T-helper 2 cell treated with Interferon-gamma antibody and Interleukin-4, amounts not matched to agents 5 μg/mL and 100 μg/mL, for 36 hours (primary cell): ENCODE measurements at regions not wholly inside any gene's neighbourhood (a gene's known extent, or its start where the extent isn't known, plus 50 kb on each side); places are given as distances from the start of the nearest gene placed in this dataset.

Experiments used
- DNase-seq: peaks from one replicate; pipeline ENCODE4 v3.0.0; 2021; ENCODE audit warnings: low spot score
- H3K27ac Mint-ChIP-seq: one replicate; pipeline ENCODE4 v1.8.0; 2021; ENCODE audit warnings: mild to moderate bottlenecking, mixed read lengths
- H3K27me3 Mint-ChIP-seq: one replicate; pipeline ENCODE4 v1.8.0; 2021; ENCODE audit warnings: low read depth, mixed read lengths
- H3K36me3 Mint-ChIP-seq: one replicate; pipeline ENCODE4 v1.8.0; 2021; ENCODE audit warnings: low read depth, mixed read lengths
- H3K4me1 Mint-ChIP-seq: one replicate; pipeline ENCODE4 v1.8.0; 2021; ENCODE audit warnings: low read depth, mixed read lengths
- H3K4me3 Mint-ChIP-seq: one replicate; pipeline ENCODE4 v1.8.0; 2022; ENCODE audit warnings: mild to moderate bottlenecking, moderate library complexity, mixed read lengths
- H3K9me3 Mint-ChIP-seq: one replicate; pipeline ENCODE4 v1.8.0; 2021; ENCODE audit warnings: mixed read lengths

DNA sequence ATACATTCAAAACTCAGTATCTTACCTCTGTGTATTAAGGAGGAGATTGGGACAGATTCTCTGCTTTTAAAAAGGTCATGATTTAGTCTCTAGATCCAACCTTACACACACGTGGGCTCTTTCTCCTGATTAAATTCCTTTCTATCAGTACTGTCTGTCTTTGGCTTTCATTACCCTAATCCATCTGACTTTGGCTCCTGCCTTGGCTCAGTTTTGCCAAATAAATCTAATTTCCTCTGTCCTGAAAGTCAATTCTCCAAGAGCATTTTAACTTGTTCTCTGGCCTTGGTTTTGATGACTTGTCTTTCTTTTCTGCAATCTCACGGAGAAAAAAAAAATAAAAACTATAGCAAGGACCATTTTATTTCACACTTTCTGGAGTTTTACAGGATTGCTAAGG lies 176.6 kb upstream of the PDGFD start:
- no peaks in the 10 kb centered on the region for H3K27me3 Mint-ChIP-seq
- H3K27ac Mint-ChIP-seq: no peak overlapping the region
- no peak overlapping the region for H3K4me3 Mint-ChIP-seq
- no peaks in the 10 kb centered on the region for H3K9me3 Mint-ChIP-seq
- DNase-seq: no peak
- no peaks in the 10 kb centered on the region for H3K36me3 Mint-ChIP-seq
- no peaks in the 10 kb centered on the region for H3K4me1 Mint-ChIP-seq

DNA sequence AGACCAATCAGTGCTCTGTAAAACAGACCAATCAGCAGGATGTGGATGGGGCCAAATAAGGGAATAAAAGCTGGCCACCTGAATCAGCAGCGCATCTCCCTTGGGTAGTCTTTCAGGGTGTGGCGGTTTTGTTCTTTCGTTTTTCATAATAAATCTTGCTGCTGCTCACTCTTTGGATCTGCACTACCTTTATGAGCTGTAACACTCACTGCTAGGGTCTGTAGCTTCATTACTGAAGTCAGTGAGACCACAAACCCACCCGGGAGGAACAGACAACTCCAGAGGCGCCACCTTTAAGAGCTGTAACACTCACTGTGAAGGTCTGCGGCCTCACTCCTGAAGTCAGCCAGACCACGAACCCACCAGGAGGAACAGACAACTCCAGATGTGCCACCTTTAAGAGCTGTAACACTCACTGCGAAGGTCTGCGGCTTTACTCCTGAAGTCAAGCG lies 175.5 kb upstream of the PDGFD start:
- DNase-seq: no peak
- H3K27me3 Mint-ChIP-seq: no peaks in the 10 kb centered on the region
- no peak overlapping the region for H3K4me3 Mint-ChIP-seq
- H3K27ac Mint-ChIP-seq: no peak overlapping the region
- no peaks in the 10 kb centered on the region for H3K4me1 Mint-ChIP-seq
- H3K36me3 Mint-ChIP-seq: no peaks in the 10 kb centered on the region
- H3K9me3 Mint-ChIP-seq: no peaks in the 10 kb centered on the region

DNA sequence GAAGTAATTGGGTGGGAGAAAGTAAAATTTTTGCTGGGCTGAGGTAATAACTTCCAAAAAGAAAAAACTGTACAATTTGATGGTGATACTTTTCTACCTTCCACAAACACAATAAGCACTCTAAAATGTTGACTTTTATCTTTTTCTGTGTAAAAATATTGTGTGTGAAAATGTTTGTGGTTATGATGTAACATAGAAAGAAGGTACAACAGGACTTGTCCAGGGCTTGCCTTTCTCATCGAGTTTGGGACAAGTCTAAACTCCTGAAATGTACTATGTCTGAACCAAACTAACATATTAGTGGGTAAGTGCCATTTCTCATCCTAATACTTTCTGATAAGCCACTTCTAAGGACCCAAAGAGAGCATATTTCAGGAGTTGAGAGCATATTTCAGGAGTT lies 174.2 kb upstream of the PDGFD start:
- Mint-ChIP-seq H3K4me1 (no peaks in the 10 kb centered on the region), H3K9me3 (no peaks in the 10 kb centered on the region), H3K4me3 (no peak overlapping the region), H3K36me3 (no peaks in the 10 kb centered on the region), H3K27ac (no peak overlapping the region), H3K27me3 (no peaks in the 10 kb centered on the region)
- DNase-seq: no peak

DNA sequence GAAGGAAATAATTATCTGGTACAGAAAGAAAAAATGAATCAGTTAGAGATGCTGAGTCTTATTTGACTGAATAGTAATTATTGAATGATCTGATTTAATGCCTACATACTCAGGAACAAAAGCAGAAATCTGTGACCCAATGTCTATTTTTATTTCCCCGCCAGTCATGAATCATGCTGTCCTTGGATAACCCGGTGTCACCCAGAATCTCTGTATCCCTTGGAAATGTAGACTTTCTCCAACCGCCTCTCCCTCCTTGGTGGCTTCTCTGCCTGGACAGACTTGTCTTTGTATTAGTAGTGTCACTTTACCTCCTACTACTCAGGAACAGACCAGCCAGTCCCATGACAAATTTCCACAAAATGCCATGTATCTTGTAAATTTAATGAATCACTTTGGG lies 173.3 kb upstream of the PDGFD start:
- no peaks in the 10 kb centered on the region for H3K9me3 Mint-ChIP-seq
- H3K36me3 Mint-ChIP-seq: no peaks in the 10 kb centered on the region
- DNase-seq: no peak
- no peaks in the 10 kb centered on the region for H3K4me1 Mint-ChIP-seq
- H3K27ac Mint-ChIP-seq: no peak overlapping the region
- no peaks in the 10 kb centered on the region for H3K27me3 Mint-ChIP-seq
- no peak overlapping the region for H3K4me3 Mint-ChIP-seq

DNA sequence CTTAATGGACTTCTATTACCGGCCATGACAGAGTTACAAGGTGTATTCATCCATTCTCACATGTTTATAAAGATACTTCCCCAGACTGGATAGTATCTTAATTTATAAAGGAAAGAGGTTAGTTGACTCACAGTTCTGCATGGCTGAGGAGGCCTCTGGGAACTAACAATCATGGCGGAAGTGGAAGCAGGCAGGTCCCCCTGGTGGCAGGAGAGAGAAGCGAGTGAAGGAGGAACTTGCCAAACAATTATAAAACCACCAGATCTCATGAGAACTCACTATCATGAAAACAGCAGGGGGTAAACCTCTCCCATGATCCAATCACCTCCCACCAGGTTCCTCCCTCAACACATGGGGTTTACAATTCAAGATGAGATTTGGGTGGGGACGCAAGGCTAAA lies 170.0 kb upstream of the PDGFD start:
- no peak for DNase-seq
- H3K27ac Mint-ChIP-seq: no peak overlapping the region
- H3K4me3 Mint-ChIP-seq: no peak overlapping the region
- H3K4me1 Mint-ChIP-seq: no peaks in the 10 kb centered on the region
- H3K27me3 Mint-ChIP-seq: no peaks in the 10 kb centered on the region
- no peaks in the 10 kb centered on the region for H3K9me3 Mint-ChIP-seq
- H3K36me3 Mint-ChIP-seq: no peaks in the 10 kb centered on the region

DNA sequence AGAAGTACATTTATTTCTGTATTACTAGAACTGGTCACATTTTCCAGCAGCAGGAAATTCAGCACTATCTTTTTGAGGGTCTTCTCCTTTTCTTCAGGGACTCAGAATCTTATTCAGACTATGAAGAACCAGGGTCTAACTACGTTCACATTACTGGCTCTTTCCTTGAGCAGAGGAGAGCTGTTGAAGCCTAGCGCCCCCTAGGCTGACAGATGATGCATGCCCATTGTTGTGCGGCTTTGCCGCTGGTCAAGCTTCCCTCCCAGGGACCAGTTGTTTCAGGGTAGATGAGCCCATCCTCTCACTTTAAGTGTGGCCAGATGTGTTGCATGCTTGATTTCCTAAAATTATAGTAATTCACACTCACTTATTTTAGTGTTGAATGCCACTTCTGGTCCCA lies 168.2 kb upstream of the PDGFD start:
- no peaks in the 10 kb centered on the region for H3K36me3 Mint-ChIP-seq
- H3K27me3 Mint-ChIP-seq: no peaks in the 10 kb centered on the region
- H3K9me3 Mint-ChIP-seq: no peaks in the 10 kb centered on the region
- no peak for DNase-seq
- no peak overlapping the region for H3K27ac Mint-ChIP-seq
- no peaks in the 10 kb centered on the region for H3K4me1 Mint-ChIP-seq
- no peak overlapping the region for H3K4me3 Mint-ChIP-seq

DNA sequence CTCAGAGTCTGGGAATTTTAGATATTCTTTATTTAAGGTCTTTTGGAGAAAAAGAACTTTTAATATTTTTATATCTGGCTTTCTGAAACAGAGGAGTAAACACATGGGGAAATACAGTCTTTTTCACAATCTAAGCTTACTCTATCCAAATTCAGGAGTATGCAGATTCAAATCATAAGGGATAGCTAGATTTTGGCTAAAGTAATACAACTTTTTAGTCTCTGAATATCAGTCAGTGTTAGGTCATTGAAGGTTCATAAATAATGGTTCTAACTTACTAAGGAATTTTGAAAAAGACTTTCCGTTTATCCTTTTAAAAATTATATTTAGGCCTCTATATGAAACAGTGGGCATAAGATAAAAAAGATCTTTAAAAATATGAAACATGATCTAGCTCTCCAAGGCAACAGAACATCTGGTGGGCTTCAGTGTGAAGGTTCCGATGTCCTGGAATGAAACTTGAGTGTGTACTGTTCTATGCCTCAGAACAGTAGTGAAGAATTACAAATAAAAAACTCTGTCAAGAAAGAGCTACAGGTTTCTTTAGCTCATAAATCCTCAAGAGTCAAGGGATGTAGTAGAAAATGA lies 165.2 kb upstream of the PDGFD start:
- no peaks in the 10 kb centered on the region for H3K36me3 Mint-ChIP-seq
- DNase-seq: no peak
- H3K27ac Mint-ChIP-seq: no peak overlapping the region
- no peaks in the 10 kb centered on the region for H3K27me3 Mint-ChIP-seq
- H3K4me3 Mint-ChIP-seq: no peak overlapping the region
- H3K9me3 Mint-ChIP-seq: no peaks in the 10 kb centered on the region
- H3K4me1 Mint-ChIP-seq: no peaks in the 10 kb centered on the region

DNA sequence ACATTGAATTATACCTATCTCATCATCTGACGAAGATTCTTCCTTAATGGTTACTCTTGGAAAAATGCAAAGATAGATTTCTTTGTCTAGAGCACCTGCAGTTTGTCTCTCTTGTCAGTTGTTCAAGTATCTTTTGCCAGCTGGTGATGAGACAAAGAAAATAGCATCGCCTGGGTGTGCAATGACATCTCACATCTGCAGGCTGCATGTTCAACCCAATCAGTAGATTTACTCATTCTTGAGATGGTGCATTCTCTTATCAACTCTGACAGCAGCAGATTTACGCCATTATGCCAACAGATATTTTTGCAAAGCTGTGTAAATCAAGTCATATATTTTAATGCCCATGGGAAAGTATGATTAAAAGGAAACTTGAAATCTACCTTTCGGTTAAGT lies 164.6 kb upstream of the PDGFD start:
- DNase-seq: no peak
- H3K4me1 Mint-ChIP-seq: no peaks in the 10 kb centered on the region
- H3K4me3 Mint-ChIP-seq: no peak overlapping the region
- no peaks in the 10 kb centered on the region for H3K36me3 Mint-ChIP-seq
- H3K27me3 Mint-ChIP-seq: no peaks in the 10 kb centered on the region
- no peaks in the 10 kb centered on the region for H3K9me3 Mint-ChIP-seq
- H3K27ac Mint-ChIP-seq: no peak overlapping the region

DNA sequence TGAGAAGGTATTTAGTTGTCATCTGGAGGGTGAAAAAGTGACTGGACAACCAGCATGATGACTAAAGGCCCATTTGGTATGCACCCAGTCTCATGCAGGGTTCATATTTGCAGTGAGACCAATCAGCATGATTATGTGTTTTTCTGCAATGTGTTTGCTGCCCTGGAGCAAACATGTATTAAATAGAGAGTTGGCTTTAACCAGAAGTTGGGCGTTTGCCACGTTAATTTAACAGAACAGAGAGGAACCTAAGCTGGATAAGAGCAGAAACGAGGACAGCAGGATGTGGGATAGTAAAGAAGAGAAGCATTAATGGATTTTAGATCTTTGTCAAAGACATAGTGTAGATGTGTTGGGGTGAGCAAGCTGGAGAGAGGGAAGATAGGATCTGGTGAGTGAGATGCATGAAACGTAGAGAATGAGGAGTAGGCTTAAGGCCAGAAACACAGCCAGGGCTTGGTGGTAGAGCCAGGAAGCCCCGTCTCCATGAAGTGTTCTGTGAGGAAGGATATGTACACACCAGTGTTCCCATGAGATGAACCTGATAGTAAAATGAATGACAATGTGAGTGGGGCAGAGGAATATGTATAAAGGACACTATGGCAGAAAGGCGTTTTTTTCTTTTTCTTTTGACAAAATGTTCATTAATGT lies 164.0 kb upstream of the PDGFD start:
- no peak for DNase-seq
- no peak overlapping the region for H3K27ac Mint-ChIP-seq
- H3K9me3 Mint-ChIP-seq: no peaks in the 10 kb centered on the region
- H3K4me3 Mint-ChIP-seq: no peak overlapping the region
- H3K27me3 Mint-ChIP-seq: no peaks in the 10 kb centered on the region
- no peaks in the 10 kb centered on the region for H3K36me3 Mint-ChIP-seq
- H3K4me1 Mint-ChIP-seq: no peaks in the 10 kb centered on the region

DNA sequence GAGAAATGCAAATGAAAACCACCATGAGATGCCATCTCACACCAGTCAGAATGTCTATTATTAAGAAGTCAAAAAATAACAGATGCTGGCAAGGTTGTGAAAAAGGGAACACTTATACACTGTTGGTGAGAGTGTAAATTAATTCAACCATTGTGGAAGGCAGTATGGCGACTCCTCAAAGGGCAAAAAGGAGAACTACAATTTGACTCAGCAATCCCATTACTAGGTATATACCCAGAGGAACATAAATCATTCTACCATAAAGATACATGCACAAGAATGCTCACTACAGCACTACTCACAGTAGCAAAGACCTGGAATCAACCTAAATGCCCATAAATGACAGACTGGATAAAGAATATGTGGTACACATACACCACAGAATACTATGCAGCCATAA lies 161.1 kb upstream of the PDGFD start:
- no peaks in the 10 kb centered on the region for H3K27me3 Mint-ChIP-seq
- no peak overlapping the region for H3K27ac Mint-ChIP-seq
- DNase-seq: no peak
- no peaks in the 10 kb centered on the region for H3K36me3 Mint-ChIP-seq
- H3K4me3 Mint-ChIP-seq: no peak overlapping the region
- H3K9me3 Mint-ChIP-seq: no peaks in the 10 kb centered on the region
- no peaks in the 10 kb centered on the region for H3K4me1 Mint-ChIP-seq

DNA sequence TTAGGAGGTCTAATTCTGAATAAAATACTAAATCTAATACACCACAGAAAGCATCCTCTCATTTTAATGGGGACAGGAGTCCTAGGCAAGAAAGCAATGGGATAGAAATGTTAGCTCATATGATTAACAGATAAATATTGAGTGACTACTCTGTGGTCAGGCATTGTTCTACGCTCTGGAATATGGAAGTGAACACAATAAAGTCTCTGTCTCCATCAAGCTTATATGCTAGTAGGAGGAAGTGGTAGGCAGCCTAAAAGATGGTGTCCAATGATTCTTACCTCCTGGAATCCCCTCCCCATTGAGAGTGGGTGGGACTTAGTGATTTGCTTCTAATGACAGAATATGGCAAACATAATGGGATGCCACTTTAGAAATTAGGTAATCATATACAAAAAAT lies 160.3 kb upstream of the PDGFD start:
- Mint-ChIP-seq H3K4me1 (no peaks in the 10 kb centered on the region), H3K27ac (no peak overlapping the region), H3K4me3 (no peak overlapping the region)

DNA sequence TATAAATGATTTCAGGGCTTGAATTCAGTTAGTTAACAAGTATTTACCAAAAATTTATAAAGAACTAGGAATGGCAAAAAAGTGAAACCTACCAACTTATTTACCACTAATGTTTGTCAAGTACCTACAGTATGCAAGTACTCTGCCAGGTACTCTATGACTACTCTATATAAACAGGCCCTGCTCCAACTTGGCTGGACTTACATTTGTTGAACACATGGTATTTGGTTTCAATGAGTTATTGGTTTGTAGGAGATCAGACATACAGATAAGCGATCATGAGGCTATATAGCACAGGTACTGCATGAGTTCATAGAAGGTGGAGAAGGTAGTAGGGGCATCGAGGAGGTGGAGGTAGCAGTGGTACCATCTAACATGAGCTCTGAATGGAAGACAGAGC lies 159.9 kb upstream of the PDGFD start:
- no peak for DNase-seq
- Mint-ChIP-seq H3K27ac (no peak overlapping the region), H3K9me3 (no peaks in the 10 kb centered on the region), H3K4me1 (no peaks in the 10 kb centered on the region), H3K27me3 (no peaks in the 10 kb centered on the region), H3K4me3 (no peak overlapping the region), H3K36me3 (no peaks in the 10 kb centered on the region)

More for the DNA sequence above, 160.3 kb upstream of the PDGFD start:
- H3K9me3 Mint-ChIP-seq: no peaks in the 10 kb centered on the region
- DNase-seq: no peak
- H3K27me3 Mint-ChIP-seq: no peaks in the 10 kb centered on the region
- no peaks in the 10 kb centered on the region for H3K36me3 Mint-ChIP-seq

DNA sequence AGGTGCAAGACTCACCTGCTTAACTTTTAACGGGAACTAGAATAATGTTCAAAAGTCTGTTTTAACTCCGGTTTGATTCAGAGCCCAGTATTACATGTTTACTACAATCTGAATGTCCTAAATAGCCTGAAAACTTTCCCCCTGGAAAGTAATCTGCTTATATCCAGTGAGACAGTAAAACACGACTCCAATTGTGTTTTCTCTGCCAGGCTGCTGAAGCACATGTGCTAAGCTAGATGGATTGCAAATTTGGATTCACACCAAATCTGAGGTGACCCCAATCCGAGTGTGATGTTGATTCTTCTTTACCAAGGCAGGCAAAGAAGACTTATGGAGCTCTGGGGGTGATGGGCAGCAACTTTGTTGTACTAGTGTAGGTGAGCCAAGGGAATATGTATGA lies 158.7 kb upstream of the PDGFD start:
- Mint-ChIP-seq H3K4me1 (no peaks in the 10 kb centered on the region), H3K27ac (no peak overlapping the region), H3K36me3 (no peaks in the 10 kb centered on the region), H3K4me3 (no peak overlapping the region), H3K27me3 (no peaks in the 10 kb centered on the region), H3K9me3 (no peaks in the 10 kb centered on the region)
- DNase-seq: no peak

DNA sequence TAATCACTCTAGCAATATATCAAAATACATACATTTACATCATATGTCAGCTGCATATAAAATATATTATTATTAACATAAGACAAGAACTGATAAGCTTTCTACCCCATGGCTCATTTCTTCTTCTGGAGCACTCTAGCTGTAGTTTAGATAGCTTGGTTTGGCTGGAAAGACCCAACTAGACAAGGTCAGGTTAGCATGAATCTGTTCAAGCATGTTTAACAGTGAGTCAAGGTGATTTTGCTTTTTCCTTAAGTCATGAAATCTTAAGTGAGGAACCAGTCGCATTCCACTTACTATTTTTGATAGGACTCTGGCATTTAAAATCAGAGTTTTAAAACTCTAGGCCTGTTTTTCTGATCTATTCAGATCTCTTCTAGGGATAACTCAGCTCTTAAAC lies 157.0 kb upstream of the PDGFD start:
- H3K4me1 Mint-ChIP-seq: no peaks in the 10 kb centered on the region
- H3K36me3 Mint-ChIP-seq: no peaks in the 10 kb centered on the region
- DNase-seq: no peak
- no peaks in the 10 kb centered on the region for H3K9me3 Mint-ChIP-seq
- no peak overlapping the region for H3K4me3 Mint-ChIP-seq
- no peak overlapping the region for H3K27ac Mint-ChIP-seq
- no peaks in the 10 kb centered on the region for H3K27me3 Mint-ChIP-seq

DNA sequence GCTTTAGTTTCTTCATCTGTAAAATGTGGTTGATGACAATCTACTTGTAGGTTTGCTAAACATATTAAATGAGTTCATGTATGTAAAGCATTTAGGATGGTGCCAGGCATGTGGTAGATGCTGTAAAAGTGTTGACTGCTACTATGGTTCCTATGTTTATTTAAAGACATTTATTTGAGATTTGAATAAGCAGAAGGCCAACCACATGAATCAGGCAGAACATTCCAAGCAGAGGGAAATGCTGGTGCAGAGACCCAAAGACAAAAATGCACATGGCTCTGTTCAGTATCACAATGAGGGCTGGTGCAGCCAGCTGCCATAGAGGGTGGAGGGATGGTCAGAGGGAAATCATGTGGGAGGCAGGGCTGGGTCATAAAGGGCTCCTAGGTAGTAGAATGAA lies 156.2 kb upstream of the PDGFD start:
- no peaks in the 10 kb centered on the region for H3K27me3 Mint-ChIP-seq
- H3K36me3 Mint-ChIP-seq: no peaks in the 10 kb centered on the region
- no peak overlapping the region for H3K27ac Mint-ChIP-seq
- no peak for DNase-seq
- H3K4me1 Mint-ChIP-seq: no peaks in the 10 kb centered on the region
- no peaks in the 10 kb centered on the region for H3K9me3 Mint-ChIP-seq
- H3K4me3 Mint-ChIP-seq: no peak overlapping the region
